HCT116 (cell line): ENCODE measurements at regions not wholly inside any gene's neighbourhood (a gene's known extent, or its start where the extent isn't known, plus 50 kb on each side); places are given as distances from the start of the nearest gene placed in this dataset.

Experiments used
- EZH2 ChIP-seq: fragments of 200-600 bp; sonication (generic); IDR thresholded peaks from 2 replicates; pipeline ENCODE4 v1.6.1; 2017; ENCODE audit warnings: antibody characterized with exemption, mixed run types
- EZH2phosphoT487 ChIP-seq: fragments of 200-600 bp; IDR thresholded peaks from 2 replicates; pipeline ENCODE4 v1.6.1; 2018; ENCODE audit warnings: antibody characterized with exemption, borderline replicate concordance
- POLR2A ChIP-seq: IDR thresholded peaks from 2 replicates; pipeline ENCODE4 v1.7.0; 2011; ENCODE audit warnings: borderline replicate concordance; ENCODE audit not compliant: insufficient read depth, insufficient read length; ENCODE audit errors: extremely low read depth
- RAD21 ChIP-seq: IDR thresholded peaks from 2 replicates; pipeline ENCODE4 v1.6.1; 2012; ENCODE audit warnings: low read depth, mild to moderate bottlenecking
- TF ChIP-seq, protein P1 (sequence below), 3 experiments: fragments of 200-600 bp in 1 of 3; sonication (generic) in 1 of 3; IDR thresholded peaks in 2 of 3; conservative IDR thresholded peaks in 1 of 3; 2 replicates each; pipeline ENCODE4 v1.5.1; 2012 to 2017; ENCODE audit warnings: low read depth in 2 of 3, low read length in 2 of 3, antibody characterized with exemption in 1 of 3, borderline replicate concordance in 1 of 3, control low read depth in 1 of 3, mild to moderate bottlenecking in 1 of 3, mixed read lengths in 1 of 3, mixed run types in 1 of 3, moderate library complexity in 1 of 3; ENCODE audit not compliant: insufficient read depth in 1 of 3

DNA sequence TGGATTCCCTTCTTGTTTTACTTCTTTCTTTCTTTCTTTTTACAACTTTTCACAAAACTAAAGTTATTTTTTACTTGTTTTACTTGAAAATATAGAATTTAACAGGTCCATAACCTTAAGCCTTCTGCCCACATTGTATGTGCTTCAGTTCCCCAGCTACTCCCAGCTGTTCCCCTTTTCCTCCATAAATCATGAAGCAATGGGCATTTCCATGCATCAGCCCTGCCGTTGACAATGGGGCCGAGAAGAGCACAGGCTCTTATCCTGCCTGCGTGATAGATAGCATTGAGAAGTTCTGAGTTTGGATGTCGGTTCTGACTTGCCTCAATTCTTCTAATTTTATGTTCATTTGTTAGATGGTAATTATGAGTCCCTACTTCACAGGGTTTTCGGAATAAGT lies 583.8 kb downstream of the CDH26 start:
- TF ChIP-seq RAD21 (no peak), POLR2A (no peak), EZH2phosphoT487 (no peak), EZH2 (no peak)
- TF ChIP-seq, protein P1, sequence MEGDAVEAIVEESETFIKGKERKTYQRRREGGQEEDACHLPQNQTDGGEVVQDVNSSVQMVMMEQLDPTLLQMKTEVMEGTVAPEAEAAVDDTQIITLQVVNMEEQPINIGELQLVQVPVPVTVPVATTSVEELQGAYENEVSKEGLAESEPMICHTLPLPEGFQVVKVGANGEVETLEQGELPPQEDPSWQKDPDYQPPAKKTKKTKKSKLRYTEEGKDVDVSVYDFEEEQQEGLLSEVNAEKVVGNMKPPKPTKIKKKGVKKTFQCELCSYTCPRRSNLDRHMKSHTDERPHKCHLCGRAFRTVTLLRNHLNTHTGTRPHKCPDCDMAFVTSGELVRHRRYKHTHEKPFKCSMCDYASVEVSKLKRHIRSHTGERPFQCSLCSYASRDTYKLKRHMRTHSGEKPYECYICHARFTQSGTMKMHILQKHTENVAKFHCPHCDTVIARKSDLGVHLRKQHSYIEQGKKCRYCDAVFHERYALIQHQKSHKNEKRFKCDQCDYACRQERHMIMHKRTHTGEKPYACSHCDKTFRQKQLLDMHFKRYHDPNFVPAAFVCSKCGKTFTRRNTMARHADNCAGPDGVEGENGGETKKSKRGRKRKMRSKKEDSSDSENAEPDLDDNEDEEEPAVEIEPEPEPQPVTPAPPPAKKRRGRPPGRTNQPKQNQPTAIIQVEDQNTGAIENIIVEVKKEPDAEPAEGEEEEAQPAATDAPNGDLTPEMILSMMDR (IDR thresholded peaks at IDR 0.05 in 2 of 3, conservative IDR thresholded peaks at IDR 0.05 in 1 of 3; ENCODE audit: borderline replicate concordance in 1 of 3, insufficient read depth in 1 of 3, low read depth in 2 of 3, low read length in 2 of 3): no peak
